ENCODE measurements at regions not wholly inside any gene's neighbourhood (a gene's known extent, or its start where the extent isn't known, plus 50 kb on each side); places are given as distances from the start of the nearest gene placed in this dataset.

GRCh38 chr13:30149248-30149647 lies 158.1 kb downstream of the KATNAL1 start:
- TF ChIP-seq CTCF (conservative IDR thresholded peaks at IDR 0.05; ENCODE audit: low read length) (no peak), EZH2phosphoT487 (IDR thresholded peaks at IDR 0.05; ENCODE audit: borderline replicate concordance, low read depth, low read length) (no peak)

All from OCI-LY7 (cell line).